ENCODE measurements at regions not wholly inside any gene's neighbourhood (a gene's known extent, or its start where the extent isn't known, plus 50 kb on each side); places are given as distances from the start of the nearest gene placed in this dataset.

GRCh38 chr3:186477876-186478275 is 66.3 kb downstream of the CRYGS start:
- Mint-ChIP-seq H3K27me3 (ENCODE audit: low read depth) (peaks cover 9% of the 10 kb centered on the region), H3K4me1 (peaks cover 2 to 3% of the 10 kb centered on the region in 2 experiments; a peak in 2 of 4 replicates), H3K27ac (no peak overlapping the region), H3K9me3 (no peaks in the 10 kb centered on the region), H3K36me3 (ENCODE audit: insufficient read depth in 1 of 3, low read depth in 3 of 3) (no peaks in the 10 kb centered on the region), H3K4me3 (no peak overlapping the region)
- no peak overlapping the region for H3K23ac ChIP-seq (ENCODE audit: insufficient read length, low read depth, low read length)
- no peak overlapping the region for H3K18ac ChIP-seq (ENCODE audit: insufficient read length, low read depth, low read length)
- no peak overlapping the region for H4K5ac ChIP-seq (ENCODE audit: insufficient read length, low read depth, low read length)
- no peaks in the 10 kb centered on the region for H3K23me2 ChIP-seq (ENCODE audit: insufficient read length, low read depth, low read length, poor library complexity, severe bottlenecking)
- H4K20me1 ChIP-seq (ENCODE audit: control insufficient read depth, insufficient read depth, insufficient read length) = no peaks in the 10 kb centered on the region
- no peak overlapping the region for H3K14ac ChIP-seq (ENCODE audit: insufficient read depth, low read length)
- H3K27ac ChIP-seq (ENCODE audit: insufficient read length, low read depth, low read length) = no peak overlapping the region
- H2BK12ac ChIP-seq (ENCODE audit: insufficient read length, low read depth, low read length) = no peak overlapping the region
- no peak overlapping the region for H3K4ac ChIP-seq (ENCODE audit: low read depth, low read length)
- no peak for DNase-seq
- no peak overlapping the region for H2BK15ac ChIP-seq (ENCODE audit: low read depth, low read length)
- no peaks in the 10 kb centered on the region for H3K79me2 ChIP-seq (ENCODE audit: insufficient read depth, low read length)
- WGBS (ENCODE audit: extremely low coverage, insufficient read length, low lambda C conversion rate) = no CpG with 5 or more reads among the region's 4 CpGs
- H3K9ac ChIP-seq (ENCODE audit: extremely low read depth, insufficient read length, low read length) = no peak overlapping the region
- H3K4me2 ChIP-seq (ENCODE audit: insufficient read depth, insufficient read length, low read length) = no peak overlapping the region
- no peaks in the 10 kb centered on the region for H3K4me1 ChIP-seq (ENCODE audit: insufficient read depth, low read length)
- no peak overlapping the region for H4K8ac ChIP-seq (replicated peaks; ENCODE audit: insufficient read length, low read depth, low read length)
- no peaks in the 10 kb centered on the region for H3K9me3 ChIP-seq (ENCODE audit: control insufficient read depth, low read depth, low read length)
- no peak overlapping the region for H3K56ac ChIP-seq (ENCODE audit: insufficient read length, low read depth, low read length)
- no peak overlapping the region for H2AK5ac ChIP-seq (ENCODE audit: insufficient read length, low read length)
- no peak overlapping the region for H3T11ph ChIP-seq (ENCODE audit: low read length)
- no peak overlapping the region for H2AFZ ChIP-seq (ENCODE audit: low read length)
- TF ChIP-seq, protein P1, sequence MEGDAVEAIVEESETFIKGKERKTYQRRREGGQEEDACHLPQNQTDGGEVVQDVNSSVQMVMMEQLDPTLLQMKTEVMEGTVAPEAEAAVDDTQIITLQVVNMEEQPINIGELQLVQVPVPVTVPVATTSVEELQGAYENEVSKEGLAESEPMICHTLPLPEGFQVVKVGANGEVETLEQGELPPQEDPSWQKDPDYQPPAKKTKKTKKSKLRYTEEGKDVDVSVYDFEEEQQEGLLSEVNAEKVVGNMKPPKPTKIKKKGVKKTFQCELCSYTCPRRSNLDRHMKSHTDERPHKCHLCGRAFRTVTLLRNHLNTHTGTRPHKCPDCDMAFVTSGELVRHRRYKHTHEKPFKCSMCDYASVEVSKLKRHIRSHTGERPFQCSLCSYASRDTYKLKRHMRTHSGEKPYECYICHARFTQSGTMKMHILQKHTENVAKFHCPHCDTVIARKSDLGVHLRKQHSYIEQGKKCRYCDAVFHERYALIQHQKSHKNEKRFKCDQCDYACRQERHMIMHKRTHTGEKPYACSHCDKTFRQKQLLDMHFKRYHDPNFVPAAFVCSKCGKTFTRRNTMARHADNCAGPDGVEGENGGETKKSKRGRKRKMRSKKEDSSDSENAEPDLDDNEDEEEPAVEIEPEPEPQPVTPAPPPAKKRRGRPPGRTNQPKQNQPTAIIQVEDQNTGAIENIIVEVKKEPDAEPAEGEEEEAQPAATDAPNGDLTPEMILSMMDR (conservative IDR thresholded peaks at IDR 0.05) = no peak
- no peak overlapping the region for H4K91ac ChIP-seq (ENCODE audit: insufficient read length, low read depth, low read length)
- no peaks in the 10 kb centered on the region for H3K27me3 ChIP-seq (ENCODE audit: insufficient read depth, low read length)
- H2BK120ac ChIP-seq (ENCODE audit: low read depth, low read length, poor library complexity, severe bottlenecking) = no peak overlapping the region
- H2BK5ac ChIP-seq (ENCODE audit: insufficient read length, low read length) = no peak overlapping the region
- no peaks in the 10 kb centered on the region for H3K79me1 ChIP-seq (ENCODE audit: insufficient read depth, low read depth, low read length, poor library complexity, severe bottlenecking)
- H2BK20ac ChIP-seq (ENCODE audit: low read depth, low read length, poor library complexity, severe bottlenecking) = no peak overlapping the region

All from H9 (cell line).